ENCODE measurements at regions not wholly inside any gene's neighbourhood (a gene's known extent, or its start where the extent isn't known, plus 50 kb on each side); places are given as distances from the start of the nearest gene placed in this dataset.

DNA sequence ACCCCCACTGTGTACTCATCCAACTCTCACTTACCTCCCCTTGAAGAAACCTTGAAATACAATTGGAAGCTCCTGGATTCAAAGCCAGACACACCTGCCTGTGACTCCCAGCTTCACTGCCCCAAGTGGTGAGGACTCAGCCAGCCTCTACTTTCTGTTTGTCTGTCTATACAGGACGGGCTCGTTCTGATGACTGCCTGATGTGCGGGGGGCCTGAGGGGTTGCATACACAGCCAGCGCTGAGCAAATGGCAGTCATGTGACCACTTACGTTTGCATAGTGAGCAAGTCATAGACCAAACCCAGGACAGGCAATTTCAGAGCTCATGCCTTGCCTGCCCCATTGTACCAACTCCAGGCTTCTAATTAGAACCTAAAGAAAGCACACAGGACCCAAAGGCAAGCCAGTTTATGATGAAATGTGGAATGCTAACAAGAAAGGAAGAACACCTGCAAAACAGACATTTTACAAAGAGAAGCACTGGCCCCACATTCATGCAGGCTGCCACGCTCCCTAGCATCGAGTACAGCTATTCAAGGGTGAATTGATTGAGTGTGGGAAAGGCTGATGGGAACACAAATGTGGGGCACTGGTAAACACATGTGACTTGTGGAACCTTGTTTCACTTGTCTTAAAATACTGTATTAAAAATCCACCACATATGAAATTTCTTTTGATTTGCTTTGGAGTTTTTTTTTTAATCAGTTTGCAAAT, 137.8 kb downstream of the LNPK start:
- Histone ChIP-seq H3K9me3 (ENCODE audit: control insufficient read depth in 1 of 2, insufficient read depth in 1 of 2, low read depth in 1 of 2, low read length in 2 of 2) (no peaks in the 10 kb centered on the region), H3K4me1 (ENCODE audit: control insufficient read depth in 1 of 2, insufficient read depth in 2 of 2, low read length in 2 of 2) (no peaks in the 10 kb centered on the region), H3K9ac (ENCODE audit: low read length) (no peak overlapping the region), H3K79me2 (ENCODE audit: insufficient read depth, low read length) (no peaks in the 10 kb centered on the region), H3K4me2 (ENCODE audit: low read length) (no peak overlapping the region), H3K36me3 (ENCODE audit: control insufficient read depth in 1 of 2, insufficient read depth in 2 of 2, low read length in 2 of 2) (no peaks in the 10 kb centered on the region), H3K27ac (ENCODE audit: low read depth, low read length) (no peak overlapping the region), H2AFZ (ENCODE audit: low read depth, low read length, poor library complexity, severe bottlenecking) (no peak overlapping the region), H3K9me2 (ENCODE audit: insufficient read depth) (no peaks in the 10 kb centered on the region), H3K27me3 (ENCODE audit: insufficient read depth, low read length) (no peaks in the 10 kb centered on the region), H4K20me1 (ENCODE audit: insufficient read depth) (no peaks in the 10 kb centered on the region), H3K4me3 (replicated peaks in 1 of 2; ENCODE audit: low read depth in 1 of 2, low read length in 2 of 2) (no peak overlapping the region)
- POLR2A ChIA-PET: no interaction called here
- TF ChIP-seq POLR2A (IDR thresholded peaks at IDR 0.05; ENCODE audit: borderline replicate concordance, extremely low read depth, insufficient read depth, insufficient read length) (no peak), SRF (IDR thresholded peaks at IDR 0.05; ENCODE audit: low read depth) (no peak), SIN3A (IDR thresholded peaks at IDR 0.05; ENCODE audit: low read depth) (no peak)
- TF ChIP-seq, protein P1, sequence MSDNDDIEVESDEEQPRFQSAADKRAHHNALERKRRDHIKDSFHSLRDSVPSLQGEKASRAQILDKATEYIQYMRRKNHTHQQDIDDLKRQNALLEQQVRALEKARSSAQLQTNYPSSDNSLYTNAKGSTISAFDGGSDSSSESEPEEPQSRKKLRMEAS (IDR thresholded peaks at IDR 0.05): no peak
- ATAC-seq: no peak
- intact Hi-C loops (cut with micrococcal nuclease): no loop called here
- no TSS peak for BruUV-seq (replicated peaks)
- DNase-seq (ENCODE audit: low read depth, low spot score): no peak
- RAD21 ChIA-PET (ENCODE audit: low non-redundant PET in 1 of 2, low total read pairs in 2 of 2, uncharacterized antibody in 2 of 2, unreplicated experiment in 2 of 2): no interaction called here
- CTCF ChIA-PET: no interaction called here

DNA sequence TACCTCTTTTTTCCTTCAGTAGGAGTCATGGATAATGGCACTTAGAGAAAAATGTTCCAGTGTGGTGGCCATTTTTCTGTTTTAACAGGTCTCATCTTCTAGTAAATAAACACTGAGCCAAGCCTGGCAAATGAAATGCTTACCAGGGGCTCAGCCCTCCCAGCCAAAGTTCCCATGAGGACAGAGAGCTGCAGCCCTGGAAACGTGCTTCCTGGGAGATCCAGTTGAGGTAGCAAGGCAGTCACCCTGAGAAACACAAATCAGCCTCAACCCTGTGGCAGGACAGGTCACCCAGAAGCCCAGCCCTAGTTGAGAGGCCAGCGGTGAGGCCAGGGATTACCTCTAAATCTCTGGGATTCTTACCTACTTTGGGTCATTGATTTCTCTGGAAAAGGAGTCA, 140.1 kb downstream of the LNPK start:
- Histone ChIP-seq H3K36me3 (ENCODE audit: control insufficient read depth in 1 of 2, insufficient read depth in 2 of 2, low read length in 2 of 2) (no peaks in the 10 kb centered on the region), H3K9me2 (ENCODE audit: insufficient read depth) (no peaks in the 10 kb centered on the region), H3K27ac (ENCODE audit: low read depth, low read length) (no peak overlapping the region), H3K4me2 (ENCODE audit: low read length) (no peak overlapping the region), H3K79me2 (ENCODE audit: insufficient read depth, low read length) (no peaks in the 10 kb centered on the region), H3K4me1 (ENCODE audit: control insufficient read depth in 1 of 2, insufficient read depth in 2 of 2, low read length in 2 of 2) (no peaks in the 10 kb centered on the region), H3K9me3 (ENCODE audit: control insufficient read depth in 1 of 2, insufficient read depth in 1 of 2, low read depth in 1 of 2, low read length in 2 of 2) (no peaks in the 10 kb centered on the region), H2AFZ (ENCODE audit: low read depth, low read length, poor library complexity, severe bottlenecking) (no peak overlapping the region), H3K27me3 (ENCODE audit: insufficient read depth, low read length) (no peaks in the 10 kb centered on the region), H3K4me3 (replicated peaks in 1 of 2; ENCODE audit: low read depth in 1 of 2, low read length in 2 of 2) (no peak overlapping the region), H4K20me1 (ENCODE audit: insufficient read depth) (no peaks in the 10 kb centered on the region), H3K9ac (ENCODE audit: low read length) (no peak overlapping the region)
- ChIA-PET POLR2A (no interaction called here), RAD21 (ENCODE audit: low non-redundant PET in 1 of 2, low total read pairs in 2 of 2, uncharacterized antibody in 2 of 2, unreplicated experiment in 2 of 2) (no interaction called here), CTCF (no interaction called here)
- no peak for ATAC-seq
- TF ChIP-seq TCF7L2 (IDR thresholded peaks at IDR 0.05; ENCODE audit: borderline replicate concordance, extremely low read depth, insufficient read depth, insufficient read length): no peak
- no peak for TF ChIP-seq CBX3 (IDR thresholded peaks at IDR 0.05; ENCODE audit: low read depth)
- TF ChIP-seq, protein P2, sequence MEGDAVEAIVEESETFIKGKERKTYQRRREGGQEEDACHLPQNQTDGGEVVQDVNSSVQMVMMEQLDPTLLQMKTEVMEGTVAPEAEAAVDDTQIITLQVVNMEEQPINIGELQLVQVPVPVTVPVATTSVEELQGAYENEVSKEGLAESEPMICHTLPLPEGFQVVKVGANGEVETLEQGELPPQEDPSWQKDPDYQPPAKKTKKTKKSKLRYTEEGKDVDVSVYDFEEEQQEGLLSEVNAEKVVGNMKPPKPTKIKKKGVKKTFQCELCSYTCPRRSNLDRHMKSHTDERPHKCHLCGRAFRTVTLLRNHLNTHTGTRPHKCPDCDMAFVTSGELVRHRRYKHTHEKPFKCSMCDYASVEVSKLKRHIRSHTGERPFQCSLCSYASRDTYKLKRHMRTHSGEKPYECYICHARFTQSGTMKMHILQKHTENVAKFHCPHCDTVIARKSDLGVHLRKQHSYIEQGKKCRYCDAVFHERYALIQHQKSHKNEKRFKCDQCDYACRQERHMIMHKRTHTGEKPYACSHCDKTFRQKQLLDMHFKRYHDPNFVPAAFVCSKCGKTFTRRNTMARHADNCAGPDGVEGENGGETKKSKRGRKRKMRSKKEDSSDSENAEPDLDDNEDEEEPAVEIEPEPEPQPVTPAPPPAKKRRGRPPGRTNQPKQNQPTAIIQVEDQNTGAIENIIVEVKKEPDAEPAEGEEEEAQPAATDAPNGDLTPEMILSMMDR (IDR thresholded peaks at IDR 0.05 in 2 of 3, conservative IDR thresholded peaks at IDR 0.05 in 1 of 3; ENCODE audit: borderline replicate concordance in 1 of 3, insufficient read depth in 1 of 3, low read depth in 2 of 3, low read length in 2 of 3): no peak
- TF ChIP-seq SP1 (IDR thresholded peaks at IDR 0.05; ENCODE audit: low read depth): no peak
- no peak for TF ChIP-seq ZFX (IDR thresholded peaks at IDR 0.05)
- no peak for TF ChIP-seq YY1 (IDR thresholded peaks at IDR 0.05; ENCODE audit: extremely low read depth, insufficient replicate concordance, low read depth, low read length)
- TF ChIP-seq, protein P1 (IDR thresholded peaks at IDR 0.05): no peak
- TF ChIP-seq, protein P3, sequence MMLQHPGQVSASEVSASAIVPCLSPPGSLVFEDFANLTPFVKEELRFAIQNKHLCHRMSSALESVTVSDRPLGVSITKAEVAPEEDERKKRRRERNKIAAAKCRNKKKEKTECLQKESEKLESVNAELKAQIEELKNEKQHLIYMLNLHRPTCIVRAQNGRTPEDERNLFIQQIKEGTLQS (IDR thresholded peaks at IDR 0.05): no peak
- TF ChIP-seq POLR2A (IDR thresholded peaks at IDR 0.05; ENCODE audit: borderline replicate concordance, extremely low read depth, insufficient read depth, insufficient read length): no peak
- no peak for TF ChIP-seq RAD21 (IDR thresholded peaks at IDR 0.05; ENCODE audit: low read depth)
- no peak for TF ChIP-seq SRF (IDR thresholded peaks at IDR 0.05; ENCODE audit: low read depth)
- TF ChIP-seq POLR2AphosphoS5 (IDR thresholded peaks at IDR 0.05; ENCODE audit: low read depth, low read length): no peak
- BruUV-seq (replicated peaks): no TSS peak
- intact Hi-C loops (cut with micrococcal nuclease): no loop called here
- DNase-seq (ENCODE audit: low read depth, low spot score): no peak
